NCI-H187 (cell line): ENCODE measurements at regions not wholly inside any gene's neighbourhood (a gene's known extent, or its start where the extent isn't known, plus 50 kb on each side); places are given as distances from the start of the nearest gene placed in this dataset.
"Not testable (repeated sequence)": the region's sequence is repeated elsewhere in the genome, so short reads cannot be mapped to it uniquely, and the experiment has no call there.

Source experiments
- DNase-seq, 2 experiments: peaks; one replicate each; lab custom pipeline; 2025; lab: John Stamatoyannopoulos, UW

- no peak for DNase-seq
These were observed 550.8 kb downstream of the DIPK2A start for GRCh38 chr3:144522456-144522855.

DNA sequence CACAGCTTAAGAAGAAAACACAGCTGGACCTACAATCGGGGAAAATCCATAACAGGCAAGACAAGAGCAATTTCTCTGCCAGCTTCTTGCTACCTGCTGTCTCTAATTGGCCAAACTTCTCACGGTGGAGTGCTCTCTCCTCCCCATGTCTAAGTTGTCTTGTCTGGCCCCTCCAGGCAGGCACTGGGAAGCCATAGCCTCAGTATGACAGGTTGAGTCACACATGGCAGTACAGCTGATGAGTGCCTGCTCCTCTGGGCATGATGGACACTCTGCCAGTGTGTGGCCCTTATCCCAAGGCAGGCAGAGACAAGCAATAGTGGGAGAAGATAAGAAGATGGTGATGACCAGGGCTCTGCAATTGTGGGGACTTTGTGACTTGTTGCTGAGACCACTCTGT is 551.8 kb downstream of the DIPK2A start:
- DNase-seq, result no peak

DNA sequence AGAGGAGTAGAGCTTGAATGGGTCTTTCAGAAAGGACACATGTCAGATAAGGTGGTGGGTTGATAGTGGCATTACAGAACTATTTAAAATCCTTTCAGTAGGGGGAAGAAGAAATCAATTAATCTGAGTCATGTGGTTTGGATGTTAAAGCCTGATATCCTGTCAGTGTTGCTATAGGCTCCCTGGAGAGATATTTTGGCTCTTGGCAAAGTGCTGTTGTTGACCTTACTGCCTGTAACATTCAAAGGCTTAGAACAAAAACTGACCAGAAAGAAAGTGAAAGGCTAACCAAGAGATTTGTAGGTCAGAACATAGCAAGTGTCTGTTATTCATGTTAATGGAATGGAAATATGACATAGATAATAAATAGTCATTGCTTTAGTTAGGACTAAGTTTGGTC is 552.9 kb downstream of the DIPK2A start:
- DNase-seq, result no peak

- DNase-seq, result no peak
These were observed 557.9 kb downstream of the DIPK2A start for GRCh38 chr3:144529566-144529965.

DNA sequence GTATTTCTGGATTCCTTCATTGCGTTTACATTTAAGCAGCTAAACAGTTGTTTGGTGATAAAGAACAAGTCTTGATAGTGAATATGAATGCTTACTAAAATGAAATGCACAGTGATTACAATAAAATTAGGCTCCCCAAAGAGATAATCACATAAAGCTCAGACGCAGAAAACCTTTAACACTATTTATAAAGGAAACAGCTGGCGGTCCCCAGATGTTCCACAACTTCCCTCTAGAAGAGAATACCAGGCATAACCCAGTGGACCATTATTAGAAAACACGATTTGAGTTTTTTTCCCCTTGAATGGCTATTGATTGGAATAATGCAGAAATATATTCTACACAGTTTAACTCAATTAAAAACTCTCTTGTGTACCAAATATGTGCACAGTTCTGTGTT is 573.2 kb downstream of the DIPK2A start:
- no peak for DNase-seq

GRCh38 chr3:144546539-144546938 is 574.9 kb downstream of the DIPK2A start:
- no peak for DNase-seq

- no peak for DNase-seq
These were observed 576.7 kb downstream of the DIPK2A start for GRCh38 chr3:144548346-144548745.

GRCh38 chr3:144549166-144549565 is 577.5 kb downstream of the DIPK2A start:
- DNase-seq, result no peak

DNA sequence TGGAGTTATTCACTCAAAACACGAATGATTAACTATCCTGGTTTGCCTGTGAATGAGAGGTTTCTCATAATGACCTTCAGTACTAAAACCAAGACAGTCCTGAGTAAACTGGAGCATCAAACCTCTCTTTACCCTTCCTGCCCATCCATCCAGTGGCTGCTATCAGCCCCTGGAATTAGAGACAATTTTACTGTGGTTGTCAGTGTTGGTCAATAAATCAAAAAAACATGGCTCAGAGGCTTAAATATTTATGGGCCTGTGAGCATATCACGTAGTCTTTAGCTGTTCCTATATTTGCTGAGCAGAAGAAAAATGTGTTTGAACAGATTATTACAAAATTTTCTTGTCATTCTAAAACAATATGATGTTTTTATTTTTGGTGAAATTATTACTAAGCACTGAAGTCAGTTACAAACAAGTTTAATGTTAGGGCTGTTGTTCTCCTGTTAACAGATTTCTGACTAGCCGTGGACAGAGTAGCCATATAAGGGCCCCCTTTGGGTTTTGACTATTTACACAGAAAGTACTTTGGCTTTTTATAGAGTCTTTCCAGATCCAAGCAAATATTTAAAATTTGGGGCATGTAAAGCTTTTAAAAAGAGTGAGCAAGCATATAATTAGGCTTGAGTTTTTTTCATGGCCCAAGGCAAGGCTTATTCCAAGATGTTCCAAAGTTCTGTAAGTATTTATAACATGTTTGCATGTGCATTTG is 580.9 kb downstream of the DIPK2A start:
- no peak for DNase-seq

- DNase-seq, result no peak
These were observed 581.7 kb downstream of the DIPK2A start for GRCh38 chr3:144553301-144553700.

GRCh38 chr3:144554889-144555288 is 583.3 kb downstream of the DIPK2A start:
- DNase-seq, result no peak

DNA sequence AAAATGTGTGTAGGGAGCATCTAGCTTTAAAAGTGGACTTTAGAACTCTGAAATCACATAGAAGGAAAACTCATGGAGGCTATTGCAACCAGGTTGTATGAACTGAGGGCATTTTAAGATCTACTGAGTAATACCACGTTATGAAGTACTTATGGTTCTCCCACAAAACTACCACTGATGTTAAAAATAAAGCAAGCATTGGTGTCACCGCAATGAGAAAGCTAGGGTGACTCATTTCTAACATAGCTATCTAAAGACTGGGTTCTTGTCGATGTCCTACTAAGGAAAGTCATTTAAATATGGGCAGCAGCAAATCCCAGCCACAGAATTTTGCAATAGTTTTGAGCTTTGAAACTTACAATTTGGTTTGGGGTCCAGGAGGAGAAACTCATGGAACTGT is 584.8 kb downstream of the DIPK2A start:
- no peak for DNase-seq

- no peak for DNase-seq
These were observed 585.9 kb downstream of the DIPK2A start for GRCh38 chr3:144557515-144557914.

- DNase-seq, result no peak
These were observed 592.4 kb downstream of the DIPK2A start for GRCh38 chr3:144564011-144564410.

DNA sequence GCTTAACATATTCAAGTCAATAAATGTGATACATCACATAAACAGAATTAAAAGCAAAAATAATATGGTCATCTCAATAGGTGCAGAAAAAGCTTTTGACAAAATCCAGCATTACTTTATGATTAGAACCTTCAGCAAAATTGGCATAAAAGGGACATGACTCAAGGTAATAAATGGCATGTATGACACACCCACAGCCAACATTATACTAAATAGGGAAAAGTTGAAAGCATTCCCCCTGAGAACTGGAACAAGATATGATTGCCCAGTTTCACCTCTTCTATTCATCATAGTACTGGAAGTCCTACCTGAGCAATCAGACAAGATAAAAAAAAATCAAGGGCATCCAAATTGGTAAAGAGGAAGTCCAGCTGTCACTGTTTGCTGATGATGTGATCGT is 594.7 kb downstream of the DIPK2A start:
- DNase-seq, result no peak

- no peak for DNase-seq
These were observed 598.0 kb downstream of the DIPK2A start for GRCh38 chr3:144569651-144570050.

DNA sequence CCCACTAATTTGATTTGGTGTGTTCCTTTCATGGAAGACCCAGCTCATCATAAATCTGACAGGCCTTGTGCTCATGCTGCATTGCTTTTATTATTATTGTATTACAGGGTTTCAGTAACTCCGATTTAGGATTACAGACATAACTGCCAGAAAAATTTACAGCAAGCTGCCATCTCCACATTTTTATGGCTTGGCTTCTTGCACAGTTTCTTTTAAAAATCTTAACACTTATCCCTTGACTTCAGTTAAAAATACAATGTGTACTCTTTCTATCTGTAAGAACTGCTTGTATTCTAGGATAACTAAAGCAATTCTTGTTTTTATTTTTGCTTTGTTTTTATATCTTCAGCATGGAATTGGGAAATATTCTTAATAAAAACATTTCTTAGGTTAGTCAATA is 612.2 kb downstream of the DIPK2A start:
- DNase-seq, result no peak

DNA sequence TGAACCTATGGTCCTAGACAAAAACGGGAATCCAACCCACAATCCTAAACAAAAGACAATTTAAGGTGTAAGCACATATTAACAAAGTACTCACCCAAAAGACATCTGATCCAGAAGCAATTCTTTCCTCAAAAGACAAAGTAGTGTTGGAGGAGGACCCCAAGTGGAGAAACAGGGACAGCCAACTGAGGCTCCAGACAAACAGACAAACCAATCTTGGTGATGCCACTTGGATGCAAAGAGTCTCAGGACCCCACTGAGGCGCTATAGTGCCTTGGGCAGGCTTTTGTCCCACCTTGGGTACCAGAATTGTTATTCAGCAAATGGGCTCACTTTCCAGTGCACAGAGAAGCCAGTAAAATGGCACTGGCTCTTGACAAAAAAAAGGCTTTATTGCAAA is 613.8 kb downstream of the DIPK2A start:
- no peak for DNase-seq

DNA sequence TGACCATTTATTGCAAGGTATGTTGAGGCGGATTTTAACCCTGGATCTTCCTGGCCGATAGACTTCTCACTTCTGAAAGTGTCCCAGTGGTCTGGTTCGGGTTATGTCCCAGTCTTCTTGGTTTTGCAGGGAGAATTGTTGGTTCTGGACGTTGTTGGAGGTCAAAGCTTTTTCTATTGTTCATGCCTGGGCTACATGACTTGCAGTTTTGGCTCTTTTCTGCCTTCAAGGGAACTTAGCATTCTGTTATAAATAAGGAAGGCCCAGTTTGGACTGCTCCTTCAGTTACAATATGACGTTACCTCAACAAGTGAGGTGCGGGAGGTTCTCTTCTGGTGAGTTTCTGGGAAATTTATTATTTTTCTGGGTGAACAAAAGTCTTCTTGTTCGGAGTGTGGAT is 614.3 kb downstream of the DIPK2A start:
- no peak for DNase-seq

- no peak for DNase-seq
These were observed 614.8 kb downstream of the DIPK2A start for GRCh38 chr3:144586382-144586781.

DNA sequence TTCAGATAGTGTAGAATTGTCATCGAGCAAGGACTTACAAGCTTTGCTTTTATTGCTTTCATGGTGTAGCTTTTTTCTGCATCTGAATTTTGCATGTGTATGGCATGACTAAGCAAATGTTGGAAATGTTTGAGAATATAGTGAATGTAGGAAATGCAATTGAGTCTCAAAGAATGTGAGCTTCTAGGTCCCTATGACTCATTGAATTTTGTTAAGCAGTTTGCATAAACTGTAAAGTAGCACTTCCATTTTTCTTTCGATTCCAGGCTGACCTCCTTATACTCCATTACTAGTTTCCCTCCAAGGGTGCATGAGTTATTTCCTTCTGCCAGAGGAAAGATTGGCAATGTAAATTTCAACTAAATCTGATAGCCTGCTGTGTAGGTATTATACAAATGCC is 619.2 kb downstream of the DIPK2A start:
- DNase-seq, result no peak

DNA sequence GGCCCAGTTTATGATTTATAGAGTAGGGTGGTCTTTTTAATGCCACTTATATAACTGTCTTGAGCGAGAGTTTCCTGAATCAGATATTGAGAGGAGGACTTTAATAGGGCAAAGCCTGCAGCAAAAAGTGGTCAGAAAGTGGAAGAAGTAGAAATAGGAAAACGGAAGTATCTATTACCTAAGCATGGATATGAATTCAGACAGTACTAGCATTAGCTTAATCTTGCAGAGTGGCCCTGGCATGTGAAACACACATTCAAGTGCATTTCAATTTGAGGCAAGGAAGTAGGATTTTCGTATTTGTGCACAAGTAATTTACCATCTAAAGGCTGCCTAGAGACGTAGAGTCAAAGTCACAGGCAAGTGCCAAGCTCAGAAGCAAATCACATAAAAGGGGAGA is 622.3 kb downstream of the DIPK2A start:
- DNase-seq, result no peak

GRCh38 chr3:144620236-144620635 is 648.6 kb downstream of the DIPK2A start:
- not testable (repeated sequence) for DNase-seq

DNA sequence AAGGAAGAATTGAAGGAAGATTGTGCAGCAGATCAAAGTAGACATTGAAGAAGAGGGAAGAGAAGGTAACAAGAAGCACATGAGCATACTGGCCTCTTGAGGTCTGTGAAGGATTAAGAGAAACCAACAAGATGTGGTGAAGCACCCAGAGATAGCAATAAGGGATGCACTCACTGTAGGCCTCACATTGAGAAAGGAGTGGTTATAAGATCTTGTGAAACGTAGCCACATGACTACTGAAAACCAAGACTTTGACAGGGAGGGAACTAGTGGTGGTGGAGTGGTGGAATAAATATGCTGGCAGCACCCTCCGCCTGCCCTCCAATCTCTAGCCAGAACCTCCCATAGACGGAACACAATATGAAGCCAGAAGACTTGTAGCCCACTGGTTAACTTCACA is 651.2 kb downstream of the DIPK2A start:
- no peak for DNase-seq

- DNase-seq, result no peak
These were observed 653.0 kb downstream of the DIPK2A start for GRCh38 chr3:144624656-144625055.
